ENCODE measurements at regions not wholly inside any gene's neighbourhood (a gene's known extent, or its start where the extent isn't known, plus 50 kb on each side); places are given as distances from the start of the nearest gene placed in this dataset.

DNA sequence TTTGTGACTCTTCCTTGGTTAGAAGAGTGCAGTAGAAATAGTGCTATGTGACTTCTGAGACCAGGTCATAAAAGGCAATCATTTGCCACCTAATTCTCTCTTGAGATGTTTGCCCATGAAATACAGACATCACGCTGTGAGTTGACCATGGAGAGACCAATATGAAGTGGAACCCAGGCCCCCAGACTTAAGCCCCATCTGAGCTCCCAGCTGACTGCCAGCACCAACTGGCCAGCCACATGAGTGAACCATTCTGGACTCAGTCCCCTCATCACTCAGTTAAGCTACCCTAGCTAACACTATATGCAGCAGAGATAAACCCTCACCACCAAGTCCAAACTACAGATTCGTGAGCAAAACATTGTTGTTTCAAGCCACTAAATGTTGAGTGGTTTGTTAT is 60.7 kb upstream of the NIPBL start:
- TF ChIP-seq, protein P1, sequence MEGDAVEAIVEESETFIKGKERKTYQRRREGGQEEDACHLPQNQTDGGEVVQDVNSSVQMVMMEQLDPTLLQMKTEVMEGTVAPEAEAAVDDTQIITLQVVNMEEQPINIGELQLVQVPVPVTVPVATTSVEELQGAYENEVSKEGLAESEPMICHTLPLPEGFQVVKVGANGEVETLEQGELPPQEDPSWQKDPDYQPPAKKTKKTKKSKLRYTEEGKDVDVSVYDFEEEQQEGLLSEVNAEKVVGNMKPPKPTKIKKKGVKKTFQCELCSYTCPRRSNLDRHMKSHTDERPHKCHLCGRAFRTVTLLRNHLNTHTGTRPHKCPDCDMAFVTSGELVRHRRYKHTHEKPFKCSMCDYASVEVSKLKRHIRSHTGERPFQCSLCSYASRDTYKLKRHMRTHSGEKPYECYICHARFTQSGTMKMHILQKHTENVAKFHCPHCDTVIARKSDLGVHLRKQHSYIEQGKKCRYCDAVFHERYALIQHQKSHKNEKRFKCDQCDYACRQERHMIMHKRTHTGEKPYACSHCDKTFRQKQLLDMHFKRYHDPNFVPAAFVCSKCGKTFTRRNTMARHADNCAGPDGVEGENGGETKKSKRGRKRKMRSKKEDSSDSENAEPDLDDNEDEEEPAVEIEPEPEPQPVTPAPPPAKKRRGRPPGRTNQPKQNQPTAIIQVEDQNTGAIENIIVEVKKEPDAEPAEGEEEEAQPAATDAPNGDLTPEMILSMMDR (IDR thresholded peaks at IDR 0.05) = no peak
- TF ChIP-seq EZH2 (IDR thresholded peaks at IDR 0.05; ENCODE audit: borderline replicate concordance, insufficient read depth, low read depth, low read length, poor library complexity, severe bottlenecking) = no peak

All from B cell (primary cell).